Caco-2 (cell line): ENCODE measurements at regions not wholly inside any gene's neighbourhood (a gene's known extent, or its start where the extent isn't known, plus 50 kb on each side); places are given as distances from the start of the nearest gene placed in this dataset.

Experiments used
- BruUV-seq: library from RNA; stranded (reverse); fragments of 400-500 nt; replicated peaks from 2 replicates; lab custom pipeline; 2021; lab: Mats Ljungman, UMichigan
- CTCF ChIA-PET: fragments of 300-600 bp; sonication (Branson Sonifier 250); formaldehyde crosslinking; loops from one replicate; lab custom pipeline; 2022; ENCODE audit warnings: antibody characterized with exemption; lab: Charles Lee
- POLR2A ChIA-PET: fragments of 300-600 bp; sonication (Branson Sonifier 250); formaldehyde crosslinking; loops from one replicate; lab custom pipeline; 2022; ENCODE audit warnings: antibody characterized with exemption; lab: Charles Lee
- DNase-seq, 2 experiments: peaks; one replicate each; pipeline versions ENCODE4 v3.0.0 to v3.0.0-alpha.2; 2020 to 2022
- H3K27me3 ChIP-seq: replicated peaks from 2 replicates; pipeline ENCODE4 v1.6.0; 2011; ENCODE audit warnings: low read length; ENCODE audit not compliant: control insufficient read depth, insufficient read depth
- H3K36me3 ChIP-seq: 2 replicates; pipeline ENCODE4 v1.5.1; 2011; ENCODE audit warnings: low read length; ENCODE audit not compliant: control insufficient read depth, insufficient read depth
- H3K4me1 ChIP-seq: fragments of 250-450 bp; sonication (Bioruptor Pico); 2 replicates; pipeline ENCODE4 v1.5.1; 2020; ENCODE audit warnings: mild to moderate bottlenecking
- H3K4me3 ChIP-seq: 2 replicates; pipeline ENCODE4 v1.5.1; 2011; ENCODE audit warnings: low read depth, mild to moderate bottlenecking, control low read depth, low read length
- H3K9me3 ChIP-seq: fragments of 250-450 bp; sonication (Bioruptor Pico); 2 replicates; pipeline ENCODE4 v1.5.1; 2020; ENCODE audit warnings: mild to moderate bottlenecking, moderate library complexity
- H3K27ac Mint-ChIP-seq: one replicate; pipeline ENCODE4 v1.8.0; 2022; ENCODE audit warnings: mixed read lengths; ENCODE audit not compliant: unreplicated experiment
- H3K27me3 Mint-ChIP-seq: one replicate; pipeline ENCODE4 v1.8.0; 2022; ENCODE audit warnings: mixed read lengths; ENCODE audit not compliant: insufficient read depth, unreplicated experiment
- H3K36me3 Mint-ChIP-seq: one replicate; pipeline ENCODE4 v1.8.0; 2022; ENCODE audit warnings: mild to moderate bottlenecking, mixed read lengths; ENCODE audit not compliant: insufficient read depth, unreplicated experiment
- H3K4me1 Mint-ChIP-seq: one replicate; pipeline ENCODE4 v1.8.0; 2022; ENCODE audit warnings: low read depth, mixed read lengths; ENCODE audit not compliant: unreplicated experiment
- H3K4me3 Mint-ChIP-seq: one replicate; pipeline ENCODE4 v1.8.0; 2022; ENCODE audit warnings: mild to moderate bottlenecking, moderate library complexity, mixed read lengths; ENCODE audit not compliant: unreplicated experiment
- H3K9me3 Mint-ChIP-seq: one replicate; pipeline ENCODE4 v1.8.0; 2022; ENCODE audit warnings: mixed read lengths; ENCODE audit not compliant: unreplicated experiment
- intact Hi-C: fragments of 100-400 bp; cut with micrococcal nuclease; formaldehyde crosslinking; loops from one replicate; pipeline ENCODE4 v1.10.0; 2022; ENCODE audit not compliant: unreplicated experiment
- TF ChIP-seq, protein P1 (sequence below), 2 experiments: fragments of 200-600 bp in 1 of 2; IDR thresholded peaks; 1 replicate in 1 of 2; 2 replicates in 1 of 2; pipeline versions ENCODE4 v1.5.1 to v1.8.0; 2011 to 2022; ENCODE audit warnings: antibody characterized with exemption in 1 of 2, control low read depth in 1 of 2, inconsistent platforms in 1 of 2, low read depth in 1 of 2, low read length in 1 of 2, mild to moderate bottlenecking in 1 of 2, moderate library complexity in 1 of 2; ENCODE audit not compliant: insufficient read depth in 1 of 2, severe bottlenecking in 1 of 2, unreplicated experiment in 1 of 2

DNA sequence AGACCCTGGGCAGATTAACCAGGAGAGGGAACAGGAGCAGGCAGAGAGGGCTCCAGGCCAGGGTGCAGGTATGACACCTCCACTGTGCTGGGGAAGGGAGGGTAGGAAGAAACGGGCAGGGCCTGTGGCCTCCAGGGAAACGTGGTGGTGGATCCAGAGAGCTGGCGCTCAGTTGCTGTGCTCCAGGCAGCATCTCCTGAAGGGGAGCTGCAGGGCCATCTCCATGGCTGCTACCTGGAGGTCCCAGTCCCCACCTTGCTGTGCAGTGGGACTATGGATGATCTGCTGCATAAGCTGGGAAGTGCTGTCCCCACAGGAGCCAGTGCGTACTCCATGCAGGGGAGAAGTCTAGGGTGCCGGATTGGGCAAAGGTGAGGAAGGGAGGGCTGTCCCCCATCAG, 125.9 kb upstream of the RUNX3 start:
- no peaks in the 10 kb centered on the region for H3K4me1 ChIP-seq
- TF ChIP-seq, protein P1, sequence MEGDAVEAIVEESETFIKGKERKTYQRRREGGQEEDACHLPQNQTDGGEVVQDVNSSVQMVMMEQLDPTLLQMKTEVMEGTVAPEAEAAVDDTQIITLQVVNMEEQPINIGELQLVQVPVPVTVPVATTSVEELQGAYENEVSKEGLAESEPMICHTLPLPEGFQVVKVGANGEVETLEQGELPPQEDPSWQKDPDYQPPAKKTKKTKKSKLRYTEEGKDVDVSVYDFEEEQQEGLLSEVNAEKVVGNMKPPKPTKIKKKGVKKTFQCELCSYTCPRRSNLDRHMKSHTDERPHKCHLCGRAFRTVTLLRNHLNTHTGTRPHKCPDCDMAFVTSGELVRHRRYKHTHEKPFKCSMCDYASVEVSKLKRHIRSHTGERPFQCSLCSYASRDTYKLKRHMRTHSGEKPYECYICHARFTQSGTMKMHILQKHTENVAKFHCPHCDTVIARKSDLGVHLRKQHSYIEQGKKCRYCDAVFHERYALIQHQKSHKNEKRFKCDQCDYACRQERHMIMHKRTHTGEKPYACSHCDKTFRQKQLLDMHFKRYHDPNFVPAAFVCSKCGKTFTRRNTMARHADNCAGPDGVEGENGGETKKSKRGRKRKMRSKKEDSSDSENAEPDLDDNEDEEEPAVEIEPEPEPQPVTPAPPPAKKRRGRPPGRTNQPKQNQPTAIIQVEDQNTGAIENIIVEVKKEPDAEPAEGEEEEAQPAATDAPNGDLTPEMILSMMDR (IDR thresholded peaks at IDR 0.05; ENCODE audit: insufficient read depth in 1 of 2, low read depth in 1 of 2, low read length in 1 of 2, severe bottlenecking in 1 of 2, unreplicated experiment in 1 of 2), result no peak
- ChIA-PET POLR2A (no interaction called here), CTCF (no interaction called here)
- no peaks in the 10 kb centered on the region for H3K36me3 ChIP-seq
- BruUV-seq, result no TSS peak
- Mint-ChIP-seq H3K27me3 (peaks cover 18% of the 10 kb centered on the region), H3K27ac (no peak overlapping the region), H3K4me1 (no peaks in the 10 kb centered on the region), H3K4me3 (no peak overlapping the region), H3K9me3 (no peaks in the 10 kb centered on the region), H3K36me3 (no peaks in the 10 kb centered on the region)
- no peaks in the 10 kb centered on the region for H3K27me3 ChIP-seq
- DNase-seq, result no peak
- H3K4me3 ChIP-seq, result no peak overlapping the region
- intact Hi-C loops, result no loop called here
- H3K9me3 ChIP-seq, result no peaks in the 10 kb centered on the region

DNA sequence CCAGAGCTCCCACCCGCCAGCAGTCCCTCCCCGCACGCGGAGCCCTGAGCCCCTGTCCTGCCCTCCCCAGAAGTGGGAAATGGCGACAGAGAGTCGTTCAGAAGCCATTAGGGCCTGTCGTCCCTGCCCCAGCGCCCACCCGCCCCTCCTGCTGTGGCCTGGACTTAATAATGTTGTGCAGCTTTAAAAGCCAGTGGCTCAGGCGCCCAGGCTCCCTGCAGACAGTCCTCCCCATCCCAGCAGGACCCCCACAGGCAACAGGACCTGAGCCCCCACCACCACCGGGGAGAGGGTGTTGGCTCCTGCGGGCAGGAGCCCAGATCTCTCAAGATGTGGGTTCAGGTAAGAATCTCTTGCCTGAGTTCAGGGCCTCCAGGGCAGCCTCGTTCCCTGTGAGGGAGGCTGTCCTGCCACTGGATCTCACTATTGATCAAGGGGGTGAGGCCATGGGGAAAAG, 125.3 kb upstream of the RUNX3 start:
- Mint-ChIP-seq H3K36me3 (no peaks in the 10 kb centered on the region), H3K4me3 (no peak overlapping the region), H3K4me1 (no peaks in the 10 kb centered on the region), H3K27me3 (peaks cover 21% of the 10 kb centered on the region), H3K9me3 (no peaks in the 10 kb centered on the region), H3K27ac (no peak overlapping the region)
- H3K4me3 ChIP-seq, result no peak overlapping the region
- no peaks in the 10 kb centered on the region for H3K9me3 ChIP-seq
- no peaks in the 10 kb centered on the region for H3K27me3 ChIP-seq
- BruUV-seq, result no TSS peak
- ChIA-PET CTCF (no interaction called here), POLR2A (no interaction called here)
- H3K36me3 ChIP-seq, result no peaks in the 10 kb centered on the region
- intact Hi-C loops, result no loop called here
- TF ChIP-seq, protein P1 (IDR thresholded peaks at IDR 0.05; ENCODE audit: insufficient read depth in 1 of 2, low read depth in 1 of 2, low read length in 1 of 2, severe bottlenecking in 1 of 2, unreplicated experiment in 1 of 2), result no peak
- H3K4me1 ChIP-seq, result no peaks in the 10 kb centered on the region
- no peak for DNase-seq

DNA sequence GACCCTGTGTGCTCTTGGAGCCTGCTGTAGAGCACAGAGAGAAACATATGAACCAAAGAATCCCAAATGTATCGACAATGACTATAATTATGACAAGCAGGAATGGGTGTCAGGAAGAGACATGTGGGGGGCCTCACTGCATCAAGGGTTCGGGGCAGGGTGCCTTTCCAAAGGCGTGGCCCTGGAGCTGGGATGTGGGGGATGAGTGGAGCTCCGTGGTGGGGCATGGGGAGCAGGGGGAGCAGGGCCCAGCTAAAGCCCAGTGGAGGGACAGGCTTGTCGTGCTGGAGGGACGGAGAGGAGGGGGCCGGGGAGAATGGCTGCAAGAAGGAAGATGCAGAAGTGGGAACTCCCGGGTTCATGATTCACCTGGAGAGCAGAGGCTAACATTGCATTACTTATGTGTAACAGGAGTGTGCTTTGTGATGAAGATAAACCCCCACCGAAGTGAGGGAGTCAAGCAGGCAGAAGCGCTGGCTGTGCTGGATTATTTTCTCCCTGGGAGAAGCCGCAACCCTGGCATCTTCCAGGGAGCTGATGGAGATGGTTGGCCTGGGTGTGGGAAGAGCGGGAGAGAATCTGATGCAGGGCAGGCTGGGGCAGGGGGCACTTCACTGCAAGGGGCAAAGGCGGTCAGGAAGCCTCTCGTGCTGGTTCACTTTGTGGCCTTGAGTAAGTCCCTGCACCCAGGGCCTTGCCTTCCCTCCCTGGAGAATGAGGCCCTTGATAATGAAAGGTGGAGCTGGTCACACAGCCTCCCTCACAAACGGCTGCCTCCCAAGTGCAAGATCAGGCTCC, 124.6 kb upstream of the RUNX3 start:
- Mint-ChIP-seq H3K9me3 (no peaks in the 10 kb centered on the region), H3K36me3 (no peaks in the 10 kb centered on the region), H3K27me3 (peaks cover 21% of the 10 kb centered on the region), H3K27ac (no peak overlapping the region), H3K4me3 (no peak overlapping the region), H3K4me1 (no peaks in the 10 kb centered on the region)
- Histone ChIP-seq H3K4me1 (no peaks in the 10 kb centered on the region), H3K36me3 (no peaks in the 10 kb centered on the region), H3K9me3 (no peaks in the 10 kb centered on the region), H3K27me3 (no peaks in the 10 kb centered on the region), H3K4me3 (no peak overlapping the region)
- ChIA-PET POLR2A (no interaction called here), CTCF (no interaction called here)
- no peak for DNase-seq
- intact Hi-C loops, result no loop called here
- TF ChIP-seq, protein P1 (IDR thresholded peaks at IDR 0.05; ENCODE audit: insufficient read depth in 1 of 2, low read depth in 1 of 2, low read length in 1 of 2, severe bottlenecking in 1 of 2, unreplicated experiment in 1 of 2), result no peak
- no TSS peak for BruUV-seq
